Activated naive CD8-positive, alpha-beta T cell treated with anti-CD3 and anti-CD28 coated beads, Interleukin-2, amount 50 U/mL, for 24 hours (primary cell): ENCODE measurements at regions not wholly inside any gene's neighbourhood (a gene's known extent, or its start where the extent isn't known, plus 50 kb on each side); places are given as distances from the start of the nearest gene placed in this dataset.
"Not testable (repeated sequence)": the region's sequence is repeated elsewhere in the genome, so short reads cannot be mapped to it uniquely, and the experiment has no call there.

ENCODE experiments used
- ATAC-seq: fragments of 150-1000 bp; cut with Tn5 transposase; one replicate; pipeline ENCODE4 v1.10.0; 2021
- DNase-seq: peaks from one replicate; pipeline ENCODE4 v3.0.0; 2021
- H3K27ac Mint-ChIP-seq: one replicate; pipeline ENCODE4 v1.8.0; 2021; ENCODE audit warnings: mild to moderate bottlenecking, mixed read lengths
- H3K27me3 Mint-ChIP-seq: one replicate; pipeline ENCODE4 v1.8.0; 2021; ENCODE audit warnings: mixed read lengths
- H3K36me3 Mint-ChIP-seq: one replicate; pipeline ENCODE4 v1.8.0; 2021; ENCODE audit warnings: low read depth, mixed read lengths
- H3K4me1 Mint-ChIP-seq: one replicate; pipeline ENCODE4 v1.8.0; 2021; ENCODE audit warnings: mixed read lengths
- H3K4me3 Mint-ChIP-seq: one replicate; pipeline ENCODE4 v1.8.0; 2021; ENCODE audit warnings: mild to moderate bottlenecking, moderate library complexity, mixed read lengths
- H3K9me3 Mint-ChIP-seq: one replicate; pipeline ENCODE4 v1.8.0; 2021; ENCODE audit warnings: mixed read lengths

- no peak for DNase-seq
- Mint-ChIP-seq H3K9me3 (no peaks in the 10 kb centered on the region), H3K27ac (no peak overlapping the region), H3K4me1 (no peaks in the 10 kb centered on the region), H3K27me3 (no peaks in the 10 kb centered on the region), H3K4me3 (no peak overlapping the region), H3K36me3 (no peaks in the 10 kb centered on the region)
- no peak for ATAC-seq
Measured at GRCh38 chr12:112656141-112656540, 135.4 kb upstream of the RPH3A start.

GRCh38 chr12:112664569-112664968, 127.0 kb upstream of the RPH3A start:
- Mint-ChIP-seq H3K9me3 (no peaks in the 10 kb centered on the region), H3K4me3 (no peak overlapping the region), H3K27ac (no peak overlapping the region), H3K36me3 (no peaks in the 10 kb centered on the region), H3K27me3 (peaks cover 22% of the 10 kb centered on the region), H3K4me1 (no peaks in the 10 kb centered on the region)
- ATAC-seq, result no peak
- DNase-seq, result peak; percentile 12

GRCh38 chr12:112665958-112666357, 125.6 kb upstream of the RPH3A start:
- Mint-ChIP-seq H3K4me3 (no peak overlapping the region), H3K27ac (no peak overlapping the region), H3K27me3 (peaks cover 22% of the 10 kb centered on the region), H3K9me3 (no peaks in the 10 kb centered on the region), H3K36me3 (no peaks in the 10 kb centered on the region), H3K4me1 (no peaks in the 10 kb centered on the region)
- DNase-seq (no peak), ATAC-seq (no peak)

- Mint-ChIP-seq H3K4me3 (no peak overlapping the region), H3K4me1 (no peaks in the 10 kb centered on the region), H3K9me3 (no peaks in the 10 kb centered on the region), H3K36me3 (no peaks in the 10 kb centered on the region), H3K27ac (no peak overlapping the region), H3K27me3 (peaks cover 5% of the 10 kb centered on the region)
- DNase-seq (no peak), ATAC-seq (no peak)
Measured at GRCh38 chr12:112671564-112671963, 120.0 kb upstream of the RPH3A start.

- Mint-ChIP-seq H3K27me3 (peaks cover 3% of the 10 kb centered on the region), H3K4me1 (no peaks in the 10 kb centered on the region), H3K9me3 (no peaks in the 10 kb centered on the region), H3K27ac (no peak overlapping the region), H3K4me3 (no peak overlapping the region), H3K36me3 (no peaks in the 10 kb centered on the region)
- DNase-seq (no peak), ATAC-seq (no peak)
Measured at GRCh38 chr12:112674539-112674938, 117.0 kb upstream of the RPH3A start.

- H3K9me3 Mint-ChIP-seq, result no peaks in the 10 kb centered on the region
- ATAC-seq, result no peak
- no peak overlapping the region for H3K27ac Mint-ChIP-seq
- peaks cover 6% of the 10 kb centered on the region for H3K27me3 Mint-ChIP-seq
- H3K4me3 Mint-ChIP-seq, result no peak overlapping the region
- H3K36me3 Mint-ChIP-seq, result no peaks in the 10 kb centered on the region
- no peak for DNase-seq
- H3K4me1 Mint-ChIP-seq, result no peaks in the 10 kb centered on the region
Measured at GRCh38 chr12:112676507-112676906, 115.0 kb upstream of the RPH3A start.

- DNase-seq, result no peak
- Mint-ChIP-seq H3K36me3 (no peaks in the 10 kb centered on the region), H3K4me1 (no peaks in the 10 kb centered on the region), H3K27ac (no peak overlapping the region), H3K9me3 (no peaks in the 10 kb centered on the region), H3K27me3 (peaks cover 12% of the 10 kb centered on the region), H3K4me3 (no peak overlapping the region)
- ATAC-seq, result no peak
Measured at GRCh38 chr12:112677050-112677765, 114.3 kb upstream of the RPH3A start.

- Mint-ChIP-seq H3K36me3 (no peaks in the 10 kb centered on the region), H3K27me3 (peaks cover 33% of the 10 kb centered on the region), H3K4me1 (no peaks in the 10 kb centered on the region), H3K27ac (no peak overlapping the region), H3K9me3 (no peaks in the 10 kb centered on the region), H3K4me3 (no peak overlapping the region)
- ATAC-seq (no peak), DNase-seq (no peak)
Measured at GRCh38 chr12:112680993-112681392, 110.6 kb upstream of the RPH3A start.

- H3K27ac Mint-ChIP-seq, result no peak overlapping the region
- peaks cover 36% of the 10 kb centered on the region for H3K27me3 Mint-ChIP-seq
- H3K4me3 Mint-ChIP-seq, result no peak overlapping the region
- no peaks in the 10 kb centered on the region for H3K36me3 Mint-ChIP-seq
- ATAC-seq (no peak), DNase-seq (no peak)
- H3K9me3 Mint-ChIP-seq, result no peaks in the 10 kb centered on the region
- no peaks in the 10 kb centered on the region for H3K4me1 Mint-ChIP-seq
Measured at GRCh38 chr12:112682586-112682985, 109.0 kb upstream of the RPH3A start.

GRCh38 chr12:112684742-112685141, 106.8 kb upstream of the RPH3A start:
- Mint-ChIP-seq H3K27me3 (peaks cover 38% of the 10 kb centered on the region), H3K4me3 (no peak overlapping the region), H3K27ac (no peak overlapping the region), H3K9me3 (no peaks in the 10 kb centered on the region), H3K36me3 (no peaks in the 10 kb centered on the region), H3K4me1 (no peaks in the 10 kb centered on the region)
- ATAC-seq, result no peak
- no peak for DNase-seq

- Mint-ChIP-seq H3K27ac (no peak overlapping the region), H3K4me1 (no peaks in the 10 kb centered on the region), H3K4me3 (no peak overlapping the region), H3K27me3 (peaks cover 38% of the 10 kb centered on the region), H3K36me3 (no peaks in the 10 kb centered on the region), H3K9me3 (no peaks in the 10 kb centered on the region)
- DNase-seq, result no peak
- ATAC-seq, result no peak
Measured at GRCh38 chr12:112685321-112685720, 106.2 kb upstream of the RPH3A start.

- ATAC-seq (no peak), DNase-seq (no peak)
- peaks cover 36% of the 10 kb centered on the region for H3K27me3 Mint-ChIP-seq
- H3K4me3 Mint-ChIP-seq, result no peak overlapping the region
- no peaks in the 10 kb centered on the region for H3K4me1 Mint-ChIP-seq
- no peaks in the 10 kb centered on the region for H3K36me3 Mint-ChIP-seq
- H3K9me3 Mint-ChIP-seq, result no peaks in the 10 kb centered on the region
- H3K27ac Mint-ChIP-seq, result no peak overlapping the region
Measured at GRCh38 chr12:112686373-112686772, 105.2 kb upstream of the RPH3A start.

GRCh38 chr12:112694065-112694464, 97.5 kb upstream of the RPH3A start:
- DNase-seq, result no peak
- H3K4me1 Mint-ChIP-seq, result no peaks in the 10 kb centered on the region
- no peak for ATAC-seq
- no peaks in the 10 kb centered on the region for H3K9me3 Mint-ChIP-seq
- H3K27ac Mint-ChIP-seq, result no peak overlapping the region
- peaks cover 15% of the 10 kb centered on the region for H3K27me3 Mint-ChIP-seq
- H3K4me3 Mint-ChIP-seq, result no peak overlapping the region
- no peaks in the 10 kb centered on the region for H3K36me3 Mint-ChIP-seq

- ATAC-seq, H3K4me1 Mint-ChIP-seq, H3K4me3 Mint-ChIP-seq, DNase-seq, H3K27ac Mint-ChIP-seq, H3K36me3 Mint-ChIP-seq, H3K9me3 Mint-ChIP-seq: not testable (repeated sequence)
- H3K27me3 Mint-ChIP-seq, result peaks cover 25% of the 10 kb centered on the region
Measured at GRCh38 chr12:112697441-112697840, 94.1 kb upstream of the RPH3A start.

GRCh38 chr12:112705037-112705632, 86.4 kb upstream of the RPH3A start:
- ATAC-seq (no peak), DNase-seq (no peak)
- H3K4me3 Mint-ChIP-seq, result no peak overlapping the region
- H3K36me3 Mint-ChIP-seq, result no peaks in the 10 kb centered on the region
- no peak overlapping the region for H3K27ac Mint-ChIP-seq
- H3K4me1 Mint-ChIP-seq, result no peaks in the 10 kb centered on the region
- H3K27me3 Mint-ChIP-seq, result peaks cover 16% of the 10 kb centered on the region
- no peaks in the 10 kb centered on the region for H3K9me3 Mint-ChIP-seq
